ENCODE measurements at regions not wholly inside any gene's neighbourhood (a gene's known extent, or its start where the extent isn't known, plus 50 kb on each side); places are given as distances from the start of the nearest gene placed in this dataset.
"Not testable (repeated sequence)": the region's sequence is repeated elsewhere in the genome, so short reads cannot be mapped to it uniquely, and the experiment has no call there.

- Histone ChIP-seq H3K27me3 (ENCODE audit: insufficient read depth, poor library complexity, severe bottlenecking) (no peaks in the 10 kb centered on the region), H3K27ac (replicated peaks) (no peak overlapping the region), H3K4me3 (replicated peaks; ENCODE audit: insufficient read depth, low read length) (no peak overlapping the region)
- TF ChIP-seq GABPA (IDR thresholded peaks at IDR 0.05; ENCODE audit: low read depth) (no peak), POLR2AphosphoS5 (IDR thresholded peaks at IDR 0.05; ENCODE audit: low read depth) (no peak), SPI1 (IDR thresholded peaks at IDR 0.05; ENCODE audit: borderline replicate concordance, low read depth) (no peak)
- TF ChIP-seq, protein P1, sequence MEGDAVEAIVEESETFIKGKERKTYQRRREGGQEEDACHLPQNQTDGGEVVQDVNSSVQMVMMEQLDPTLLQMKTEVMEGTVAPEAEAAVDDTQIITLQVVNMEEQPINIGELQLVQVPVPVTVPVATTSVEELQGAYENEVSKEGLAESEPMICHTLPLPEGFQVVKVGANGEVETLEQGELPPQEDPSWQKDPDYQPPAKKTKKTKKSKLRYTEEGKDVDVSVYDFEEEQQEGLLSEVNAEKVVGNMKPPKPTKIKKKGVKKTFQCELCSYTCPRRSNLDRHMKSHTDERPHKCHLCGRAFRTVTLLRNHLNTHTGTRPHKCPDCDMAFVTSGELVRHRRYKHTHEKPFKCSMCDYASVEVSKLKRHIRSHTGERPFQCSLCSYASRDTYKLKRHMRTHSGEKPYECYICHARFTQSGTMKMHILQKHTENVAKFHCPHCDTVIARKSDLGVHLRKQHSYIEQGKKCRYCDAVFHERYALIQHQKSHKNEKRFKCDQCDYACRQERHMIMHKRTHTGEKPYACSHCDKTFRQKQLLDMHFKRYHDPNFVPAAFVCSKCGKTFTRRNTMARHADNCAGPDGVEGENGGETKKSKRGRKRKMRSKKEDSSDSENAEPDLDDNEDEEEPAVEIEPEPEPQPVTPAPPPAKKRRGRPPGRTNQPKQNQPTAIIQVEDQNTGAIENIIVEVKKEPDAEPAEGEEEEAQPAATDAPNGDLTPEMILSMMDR (IDR thresholded peaks at IDR 0.05; ENCODE audit: insufficient read depth, low read length) = no peak
- TF ChIP-seq, protein P2, sequence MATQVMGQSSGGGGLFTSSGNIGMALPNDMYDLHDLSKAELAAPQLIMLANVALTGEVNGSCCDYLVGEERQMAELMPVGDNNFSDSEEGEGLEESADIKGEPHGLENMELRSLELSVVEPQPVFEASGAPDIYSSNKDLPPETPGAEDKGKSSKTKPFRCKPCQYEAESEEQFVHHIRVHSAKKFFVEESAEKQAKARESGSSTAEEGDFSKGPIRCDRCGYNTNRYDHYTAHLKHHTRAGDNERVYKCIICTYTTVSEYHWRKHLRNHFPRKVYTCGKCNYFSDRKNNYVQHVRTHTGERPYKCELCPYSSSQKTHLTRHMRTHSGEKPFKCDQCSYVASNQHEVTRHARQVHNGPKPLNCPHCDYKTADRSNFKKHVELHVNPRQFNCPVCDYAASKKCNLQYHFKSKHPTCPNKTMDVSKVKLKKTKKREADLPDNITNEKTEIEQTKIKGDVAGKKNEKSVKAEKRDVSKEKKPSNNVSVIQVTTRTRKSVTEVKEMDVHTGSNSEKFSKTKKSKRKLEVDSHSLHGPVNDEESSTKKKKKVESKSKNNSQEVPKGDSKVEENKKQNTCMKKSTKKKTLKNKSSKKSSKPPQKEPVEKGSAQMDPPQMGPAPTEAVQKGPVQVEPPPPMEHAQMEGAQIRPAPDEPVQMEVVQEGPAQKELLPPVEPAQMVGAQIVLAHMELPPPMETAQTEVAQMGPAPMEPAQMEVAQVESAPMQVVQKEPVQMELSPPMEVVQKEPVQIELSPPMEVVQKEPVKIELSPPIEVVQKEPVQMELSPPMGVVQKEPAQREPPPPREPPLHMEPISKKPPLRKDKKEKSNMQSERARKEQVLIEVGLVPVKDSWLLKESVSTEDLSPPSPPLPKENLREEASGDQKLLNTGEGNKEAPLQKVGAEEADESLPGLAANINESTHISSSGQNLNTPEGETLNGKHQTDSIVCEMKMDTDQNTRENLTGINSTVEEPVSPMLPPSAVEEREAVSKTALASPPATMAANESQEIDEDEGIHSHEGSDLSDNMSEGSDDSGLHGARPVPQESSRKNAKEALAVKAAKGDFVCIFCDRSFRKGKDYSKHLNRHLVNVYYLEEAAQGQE (IDR thresholded peaks at IDR 0.05; ENCODE audit: insufficient replicate concordance, low read depth) = no peak
- no peak for DNase-seq (ENCODE audit: low read depth in 1 of 2, low spot score in 1 of 2)
Observed at GRCh38 chr4:143819029-143819428, 86.3 kb downstream of the GYPE start.

GRCh38 chr4:143817866-143818265 lies 87.5 kb downstream of the GYPE start:
- not testable (repeated sequence) for H3K27me3 ChIP-seq (ENCODE audit: insufficient read depth, poor library complexity, severe bottlenecking); H3K27ac ChIP-seq (replicated peaks); H3K4me3 ChIP-seq (replicated peaks; ENCODE audit: insufficient read depth, low read length); DNase-seq (ENCODE audit: low read depth in 1 of 2, low spot score in 1 of 2)

GRCh38 chr4:143815375-143815774 lies 90.0 kb downstream of the GYPE start:
- not testable (repeated sequence) for H3K4me3 ChIP-seq (replicated peaks; ENCODE audit: insufficient read depth, low read length); H3K27ac ChIP-seq (replicated peaks); H3K27me3 ChIP-seq (ENCODE audit: insufficient read depth, poor library complexity, severe bottlenecking); DNase-seq (ENCODE audit: low read depth in 1 of 2, low spot score in 1 of 2)

GRCh38 chr4:143813431-143814154 lies 91.8 kb downstream of the GYPE start:
- H3K27ac ChIP-seq (replicated peaks); DNase-seq (ENCODE audit: low read depth in 1 of 2, low spot score in 1 of 2); H3K4me3 ChIP-seq (replicated peaks; ENCODE audit: insufficient read depth, low read length); H3K27me3 ChIP-seq (ENCODE audit: insufficient read depth, poor library complexity, severe bottlenecking): not testable (repeated sequence)

GRCh38 chr4:143791693-143792092 lies 91.2 kb upstream of the FREM3 start:
- not testable (repeated sequence) for DNase-seq (ENCODE audit: low read depth in 1 of 2, low spot score in 1 of 2); H3K27ac ChIP-seq (replicated peaks); H3K27me3 ChIP-seq (ENCODE audit: insufficient read depth, poor library complexity, severe bottlenecking); H3K4me3 ChIP-seq (replicated peaks; ENCODE audit: insufficient read depth, low read length)

- not testable (repeated sequence) for H3K27ac ChIP-seq (replicated peaks); H3K4me3 ChIP-seq (replicated peaks; ENCODE audit: insufficient read depth, low read length); DNase-seq (ENCODE audit: low read depth in 1 of 2, low spot score in 1 of 2); H3K27me3 ChIP-seq (ENCODE audit: insufficient read depth, poor library complexity, severe bottlenecking)
Observed at GRCh38 chr4:143790425-143790824, 90.0 kb upstream of the FREM3 start.

DNA sequence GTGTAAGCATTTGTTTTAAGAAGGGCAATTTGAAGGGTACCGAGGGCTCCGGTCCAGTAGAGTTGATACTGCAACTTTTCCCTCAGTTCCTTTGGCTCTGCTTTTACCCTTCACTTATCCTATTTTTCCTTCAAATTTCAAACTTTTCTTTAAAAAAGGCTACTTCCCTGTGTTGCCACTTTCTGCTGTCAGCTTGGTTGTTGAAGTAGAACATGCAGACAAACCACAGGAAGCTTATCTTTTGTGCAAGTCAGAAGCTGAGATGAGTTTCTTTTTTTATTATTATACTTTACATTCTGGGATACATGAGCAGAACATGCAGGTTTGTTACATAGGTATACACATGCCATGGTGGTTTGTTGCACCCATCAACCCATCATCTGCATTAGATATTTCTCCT lies 89.1 kb upstream of the FREM3 start:
- not testable (repeated sequence) for H3K4me3 ChIP-seq (replicated peaks; ENCODE audit: insufficient read depth, low read length); DNase-seq (ENCODE audit: low read depth in 1 of 2, low spot score in 1 of 2); H3K27me3 ChIP-seq (ENCODE audit: insufficient read depth, poor library complexity, severe bottlenecking); H3K27ac ChIP-seq (replicated peaks)

DNA sequence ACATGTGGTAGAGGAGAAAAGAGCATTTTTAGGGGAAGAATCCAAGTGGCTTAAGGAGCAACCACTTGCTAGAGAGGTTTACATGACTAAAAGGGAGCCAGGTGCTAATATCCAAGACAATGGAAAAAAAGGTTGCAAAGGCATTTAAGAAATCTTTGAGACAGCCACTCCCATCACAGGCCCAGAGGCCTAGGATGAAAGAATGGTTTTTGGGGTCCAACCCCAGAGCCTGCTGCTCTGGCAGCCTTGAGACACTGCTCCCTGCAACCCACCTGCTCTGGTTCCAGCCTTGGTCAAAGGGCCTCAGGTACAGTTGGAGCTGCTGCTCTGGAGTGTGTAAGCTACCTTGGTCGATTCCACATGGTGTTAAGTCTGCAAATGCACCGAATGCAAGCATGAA lies 84.1 kb upstream of the FREM3 start:
- Histone ChIP-seq H3K27me3 (ENCODE audit: insufficient read depth, poor library complexity, severe bottlenecking) (no peaks in the 10 kb centered on the region), H3K27ac (replicated peaks) (no peak overlapping the region), H3K4me3 (replicated peaks; ENCODE audit: insufficient read depth, low read length) (no peak overlapping the region)
- TF ChIP-seq POLR2AphosphoS5 (IDR thresholded peaks at IDR 0.05; ENCODE audit: low read depth) = no peak
- DNase-seq (ENCODE audit: low read depth in 1 of 2, low spot score in 1 of 2) = no peak

All from HL-60 (cell line).